ENCODE measurements at regions not wholly inside any gene's neighbourhood (a gene's known extent, or its start where the extent isn't known, plus 50 kb on each side); places are given as distances from the start of the nearest gene placed in this dataset.

- DNase-seq, result no peak
These were observed 1049.9 kb upstream of the TENM3 start for GRCh38 chr4:181193131-181193930.

GRCh38 chr4:181194096-181194495 is 1049.1 kb upstream of the TENM3 start:
- DNase-seq, result no peak

GRCh38 chr4:181200076-181200475 is 1043.1 kb upstream of the TENM3 start:
- no peak for DNase-seq

- DNase-seq, result no peak
These were observed 1041.0 kb upstream of the TENM3 start for GRCh38 chr4:181202240-181202639.

GRCh38 chr4:181204109-181204508 is 1039.1 kb upstream of the TENM3 start:
- no peak for DNase-seq

- no peak for DNase-seq
These were observed 1029.7 kb upstream of the TENM3 start for GRCh38 chr4:181213551-181213950.

- DNase-seq, result no peak
These were observed 1026.7 kb upstream of the TENM3 start for GRCh38 chr4:181216501-181216900.

GRCh38 chr4:181219783-181220416 is 1023.3 kb upstream of the TENM3 start:
- DNase-seq, result no peak

GRCh38 chr4:181224852-181225251 is 1018.4 kb upstream of the TENM3 start:
- no peak for DNase-seq

- DNase-seq, result no peak
These were observed 1017.5 kb upstream of the TENM3 start for GRCh38 chr4:181225616-181226261.

- DNase-seq, result no peak
These were observed 1008.1 kb upstream of the TENM3 start for GRCh38 chr4:181234951-181235680.

- DNase-seq, result no peak
These were observed 997.9 kb upstream of the TENM3 start for GRCh38 chr4:181245326-181245725.

- no peak for DNase-seq
These were observed 994.2 kb upstream of the TENM3 start for GRCh38 chr4:181249031-181249430.

GRCh38 chr4:181254771-181255170 is 988.4 kb upstream of the TENM3 start:
- no peak for DNase-seq

GRCh38 chr4:181258569-181258968 is 984.6 kb upstream of the TENM3 start:
- DNase-seq, result no peak

- DNase-seq, result no peak
These were observed 984.0 kb upstream of the TENM3 start for GRCh38 chr4:181259081-181259709.

GRCh38 chr4:181261279-181261678 is 981.9 kb upstream of the TENM3 start:
- DNase-seq, result no peak

- DNase-seq, result no peak
These were observed 978.3 kb upstream of the TENM3 start for GRCh38 chr4:181264893-181265292.

- no peak for DNase-seq
These were observed 977.8 kb upstream of the TENM3 start for GRCh38 chr4:181265370-181265769.

GRCh38 chr4:181271116-181271640 is 972.0 kb upstream of the TENM3 start:
- no peak for DNase-seq

GRCh38 chr4:181272422-181272821 is 970.8 kb upstream of the TENM3 start:
- DNase-seq, result no peak

GRCh38 chr4:181278941-181279340 is 964.3 kb upstream of the TENM3 start:
- no peak for DNase-seq

- no peak for DNase-seq
These were observed 961.8 kb upstream of the TENM3 start for GRCh38 chr4:181281451-181281850.

All from activated T-cell treated with anti-CD3 and anti-CD28 coated beads, Interleukin-2, amount 50 U/mL, for 1 hour (primary cell).